NCI-H510A treated with DMSO at 0.1 percent for 48 hours (cell line): ENCODE measurements at regions not wholly inside any gene's neighbourhood (a gene's known extent, or its start where the extent isn't known, plus 50 kb on each side); places are given as distances from the start of the nearest gene placed in this dataset.
A peak's percentile ranks its signal among the peaks of the same experiment; 100 is the strongest.

Experiments
- DNase-seq: peaks from one replicate; lab custom pipeline; 2025; lab: John Stamatoyannopoulos, UW

GRCh38 chr11:70930215-70930614 lies 322.2 kb downstream of the SHANK2 start:
- DNase-seq = no peak

- no peak for DNase-seq
These were observed 320.9 kb downstream of the SHANK2 start for GRCh38 chr11:70931430-70931829.

DNA sequence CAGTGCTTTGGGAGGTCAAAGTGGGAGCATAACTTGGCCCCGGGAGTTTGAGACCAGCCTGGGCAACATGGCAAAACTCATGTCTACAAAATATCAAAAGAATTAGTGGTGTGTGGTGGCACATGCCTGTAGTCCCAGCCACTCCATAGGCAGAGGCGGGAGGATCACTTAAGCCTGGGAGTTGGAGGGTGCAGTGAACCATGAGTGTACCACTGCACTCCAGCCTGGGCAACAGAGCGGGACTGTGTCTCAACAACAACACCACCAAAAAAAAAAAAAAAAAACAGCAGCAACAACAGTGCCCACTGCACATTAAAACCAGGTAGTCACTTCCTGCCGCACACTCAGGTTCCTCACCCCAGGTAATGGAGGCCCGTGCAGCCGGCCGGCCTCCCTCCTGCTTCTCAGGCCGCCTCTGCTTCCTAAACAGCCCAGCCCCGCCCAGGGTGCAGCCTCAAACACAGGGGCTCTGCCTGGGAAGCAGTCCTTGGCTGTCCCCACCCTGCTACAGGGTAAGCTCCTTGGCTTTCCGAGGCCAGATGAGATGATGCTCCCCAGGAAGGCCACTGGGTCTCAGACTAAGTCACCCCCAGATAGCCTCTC lies 318.3 kb downstream of the SHANK2 start:
- DNase-seq = no peak

GRCh38 chr11:70935006-70935768 lies 317.2 kb downstream of the SHANK2 start:
- DNase-seq = no peak

- DNase-seq = no peak
These were observed 309.8 kb downstream of the SHANK2 start for GRCh38 chr11:70942593-70942992.

GRCh38 chr11:70944141-70944540 lies 308.2 kb downstream of the SHANK2 start:
- DNase-seq = no peak

- no peak for DNase-seq
These were observed 307.7 kb downstream of the SHANK2 start for GRCh38 chr11:70944636-70945035.

DNA sequence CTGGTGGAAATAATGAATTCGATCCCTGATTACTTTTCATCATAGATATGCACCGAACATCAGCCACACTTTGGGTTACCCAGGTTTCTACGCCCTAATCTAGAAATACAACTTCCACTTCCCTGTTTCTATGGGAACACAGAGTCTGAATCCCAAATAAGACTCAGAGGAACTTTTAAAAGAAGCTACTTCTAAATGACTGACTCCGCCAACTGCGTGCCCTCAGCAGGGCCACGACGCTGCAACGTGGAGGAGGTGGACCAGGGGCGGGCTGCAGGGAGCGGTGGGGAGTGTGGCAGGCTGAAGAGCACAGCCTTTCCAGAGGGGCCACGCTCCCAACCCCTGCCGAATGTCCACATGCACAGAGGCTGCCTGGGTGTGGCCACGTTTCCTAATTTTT lies 304.0 kb downstream of the SHANK2 start:
- DNase-seq = no peak

- DNase-seq = peak; percentile 85
These were observed 303.4 kb downstream of the SHANK2 start for GRCh38 chr11:70948855-70949531.

- no peak for DNase-seq
These were observed 301.1 kb downstream of the SHANK2 start for GRCh38 chr11:70951139-70951804.

GRCh38 chr11:70952191-70952590 lies 300.2 kb downstream of the SHANK2 start:
- DNase-seq = no peak

DNA sequence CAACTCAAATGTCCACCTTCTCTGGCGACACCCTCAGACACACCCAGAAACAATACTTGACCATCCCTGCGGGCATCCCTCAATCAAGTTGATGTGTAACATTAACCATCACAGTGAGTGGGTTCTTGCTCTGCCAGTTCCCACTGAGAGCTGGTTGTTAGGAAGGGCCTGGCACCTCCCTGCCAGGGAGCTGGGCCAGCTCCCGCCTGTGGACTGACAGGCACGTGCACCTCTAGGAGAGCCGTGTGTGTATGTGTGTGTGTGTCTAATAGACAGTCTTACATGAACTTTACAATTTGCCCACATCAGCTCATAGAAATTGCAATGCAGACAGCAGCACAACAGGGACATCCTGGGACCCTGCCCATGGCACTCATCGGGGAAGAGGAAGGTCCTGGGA lies 298.7 kb downstream of the SHANK2 start:
- DNase-seq = no peak

- no peak for DNase-seq
These were observed 297.9 kb downstream of the SHANK2 start for GRCh38 chr11:70954471-70954870.
